ENCODE measurements at regions not wholly inside any gene's neighbourhood (a gene's known extent, or its start where the extent isn't known, plus 50 kb on each side); places are given as distances from the start of the nearest gene placed in this dataset.
"Not testable (repeated sequence)": the region's sequence is repeated elsewhere in the genome, so short reads cannot be mapped to it uniquely, and the experiment has no call there.

- no peak for DNase-seq (ENCODE audit: low read depth)
These were observed 1649.2 kb downstream of the AMY1C start for GRCh38 chr1:105398909-105399308.

DNA sequence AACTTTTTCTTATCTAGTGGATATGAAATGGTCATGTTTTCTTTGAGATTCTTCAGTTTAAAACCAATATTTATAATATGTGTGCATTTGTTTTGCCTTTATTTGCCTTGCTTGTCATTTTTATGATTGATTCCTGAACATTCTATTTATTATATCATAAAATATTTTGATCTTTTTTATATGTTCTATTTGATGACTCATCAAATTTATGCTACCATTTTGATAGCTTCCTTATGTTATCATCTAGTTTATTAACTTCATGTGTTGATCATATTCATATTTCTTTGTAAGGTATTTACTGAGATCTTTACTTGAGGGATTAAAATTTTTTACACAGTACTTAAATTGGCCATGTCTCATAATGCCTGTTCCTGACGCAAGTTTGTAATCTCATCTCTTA, 1650.0 kb downstream of the AMY1C start:
- no peak for DNase-seq (ENCODE audit: low read depth)

GRCh38 chr1:105416261-105416660, 1640.2 kb upstream of the PRMT6 start:
- no peak for DNase-seq (ENCODE audit: low read depth)

GRCh38 chr1:105419030-105419429, 1637.4 kb upstream of the PRMT6 start:
- no peak for DNase-seq (ENCODE audit: low read depth)

GRCh38 chr1:105427543-105427942, 1628.9 kb upstream of the PRMT6 start:
- DNase-seq (ENCODE audit: low read depth) = no peak

- DNase-seq (ENCODE audit: low read depth) = no peak
These were observed 1619.8 kb upstream of the PRMT6 start for GRCh38 chr1:105436589-105437259.

- no peak for DNase-seq (ENCODE audit: low read depth)
These were observed 1618.6 kb upstream of the PRMT6 start for GRCh38 chr1:105437847-105438246.

DNA sequence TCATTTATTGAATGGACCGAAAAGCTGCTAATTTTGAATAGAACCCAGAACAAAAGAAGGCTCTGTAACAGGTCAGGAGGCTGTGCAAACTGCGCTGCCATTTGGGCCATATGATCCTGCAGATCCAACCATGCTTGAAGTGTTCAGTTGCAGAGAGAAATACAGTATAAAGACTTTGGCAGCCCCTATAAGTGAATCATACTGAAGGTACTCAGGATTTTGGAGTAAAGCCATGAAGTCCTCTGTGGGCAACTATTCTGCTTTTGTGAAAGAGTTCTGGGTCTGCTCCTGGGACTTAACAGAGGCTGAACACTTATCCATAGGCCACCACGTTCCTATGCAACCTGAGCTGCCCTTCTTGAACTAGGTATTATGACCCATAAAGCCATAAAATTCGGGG, 1613.6 kb upstream of the PRMT6 start:
- no peak for DNase-seq (ENCODE audit: low read depth)

DNA sequence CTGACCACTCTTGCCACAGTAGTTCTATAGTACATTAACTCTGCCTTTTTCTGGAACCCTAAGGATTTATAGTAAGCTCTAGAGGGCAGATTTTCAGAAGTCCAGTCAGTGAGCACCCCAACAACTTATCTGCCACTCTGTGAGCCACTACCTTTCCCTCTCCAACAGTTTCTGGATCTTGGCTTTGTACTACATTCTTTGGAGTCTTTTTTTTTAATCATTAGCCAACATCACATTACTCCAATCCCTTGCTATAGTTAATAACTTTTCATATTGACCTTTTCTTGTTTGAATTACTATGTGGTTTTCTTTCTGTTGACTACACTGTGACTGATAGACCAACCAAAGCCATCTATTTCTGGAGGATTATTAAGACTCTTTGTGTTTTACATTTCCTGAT, 1596.7 kb upstream of the PRMT6 start:
- DNase-seq (ENCODE audit: low read depth) = no peak

DNA sequence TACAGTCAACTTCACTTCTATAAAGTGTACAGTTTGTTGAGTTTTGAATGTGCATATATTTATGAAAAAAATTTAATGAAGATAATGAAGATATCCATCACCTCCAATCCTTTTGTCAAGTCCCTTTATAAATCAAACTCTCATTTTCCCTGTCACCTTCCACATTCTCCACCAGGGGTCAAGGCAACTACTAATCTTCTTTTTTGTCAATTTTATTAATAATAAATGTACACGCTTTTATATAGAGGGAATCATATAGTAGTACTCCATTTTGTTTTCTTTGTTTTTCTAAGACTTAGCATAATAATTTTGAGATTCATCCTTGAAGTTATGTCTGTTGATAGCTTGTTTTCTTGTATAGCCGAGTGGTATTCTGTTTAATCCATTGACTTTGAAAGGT, 1594.2 kb upstream of the PRMT6 start:
- DNase-seq (ENCODE audit: low read depth) = no peak

GRCh38 chr1:105467549-105467948, 1588.9 kb upstream of the PRMT6 start:
- no peak for DNase-seq (ENCODE audit: low read depth)

GRCh38 chr1:105470541-105470940, 1585.9 kb upstream of the PRMT6 start:
- DNase-seq (ENCODE audit: low read depth) = not testable (repeated sequence)

- no peak for DNase-seq (ENCODE audit: low read depth)
These were observed 1573.0 kb upstream of the PRMT6 start for GRCh38 chr1:105483436-105483835.

- DNase-seq (ENCODE audit: low read depth) = no peak
These were observed 1571.3 kb upstream of the PRMT6 start for GRCh38 chr1:105485207-105485606.

GRCh38 chr1:105492921-105493320, 1563.6 kb upstream of the PRMT6 start:
- no peak for DNase-seq (ENCODE audit: low read depth)

- no peak for DNase-seq (ENCODE audit: low read depth)
These were observed 1540.4 kb upstream of the PRMT6 start for GRCh38 chr1:105516068-105516467.

GRCh38 chr1:105533996-105534395, 1522.5 kb upstream of the PRMT6 start:
- DNase-seq (ENCODE audit: low read depth) = no peak

DNA sequence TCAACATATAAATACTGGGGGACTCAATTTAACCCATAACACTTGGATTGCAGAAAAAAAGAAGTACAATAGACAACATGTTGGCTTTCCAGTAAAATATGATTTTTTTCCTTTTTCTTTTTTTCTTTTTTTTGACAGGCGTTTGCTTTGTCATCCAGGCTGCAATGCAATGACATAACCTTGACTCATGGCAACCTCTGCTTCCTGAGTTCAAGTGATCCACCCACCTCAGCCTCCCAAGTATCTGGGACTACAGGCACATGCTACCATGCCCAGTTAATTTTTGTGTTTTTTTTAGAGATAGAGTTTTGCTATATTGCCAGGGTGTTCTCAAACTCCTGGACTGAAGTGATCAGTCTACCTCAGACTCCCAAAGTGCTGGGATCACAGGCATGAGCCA, 1512.0 kb upstream of the PRMT6 start:
- DNase-seq (ENCODE audit: low read depth) = no peak

DNA sequence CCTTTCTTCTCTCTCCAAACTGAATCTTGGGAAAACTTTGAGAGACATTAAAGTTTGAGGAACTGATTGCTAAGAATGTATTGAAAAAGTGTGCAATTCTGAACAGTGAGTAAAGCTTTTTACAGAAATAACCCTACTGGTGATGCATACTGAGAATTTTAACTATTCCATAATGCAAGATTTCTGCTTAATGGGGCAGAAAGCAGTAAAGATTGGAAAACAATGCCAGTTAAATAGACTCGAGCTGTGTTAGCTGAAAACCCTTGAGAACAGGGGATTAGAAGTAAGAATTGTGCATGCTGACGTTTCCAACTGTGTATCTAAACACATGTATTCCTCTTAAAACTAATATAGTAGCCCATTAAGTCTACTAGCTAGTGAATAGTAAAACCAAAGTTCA, 1500.2 kb upstream of the PRMT6 start:
- no peak for DNase-seq (ENCODE audit: low read depth)

DNA sequence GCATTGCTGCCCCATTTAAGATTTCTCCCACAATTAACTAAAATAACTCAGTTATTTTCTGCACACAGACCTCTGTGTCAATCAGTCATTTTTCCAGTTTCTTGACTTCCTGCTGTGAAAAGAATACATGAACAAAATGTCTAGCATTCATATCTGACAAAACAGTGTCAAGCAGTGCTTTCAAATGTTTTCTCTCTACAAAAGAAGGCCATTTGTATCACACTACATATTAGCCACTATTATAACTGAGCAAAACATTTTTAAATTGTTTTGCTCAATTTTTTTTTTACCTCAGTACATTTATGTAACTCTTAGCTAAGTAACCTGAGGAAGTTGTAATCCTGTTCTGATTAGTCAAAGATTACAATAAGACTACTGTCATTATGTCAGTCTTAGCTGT, 1498.5 kb upstream of the PRMT6 start:
- no peak for DNase-seq (ENCODE audit: low read depth)

DNA sequence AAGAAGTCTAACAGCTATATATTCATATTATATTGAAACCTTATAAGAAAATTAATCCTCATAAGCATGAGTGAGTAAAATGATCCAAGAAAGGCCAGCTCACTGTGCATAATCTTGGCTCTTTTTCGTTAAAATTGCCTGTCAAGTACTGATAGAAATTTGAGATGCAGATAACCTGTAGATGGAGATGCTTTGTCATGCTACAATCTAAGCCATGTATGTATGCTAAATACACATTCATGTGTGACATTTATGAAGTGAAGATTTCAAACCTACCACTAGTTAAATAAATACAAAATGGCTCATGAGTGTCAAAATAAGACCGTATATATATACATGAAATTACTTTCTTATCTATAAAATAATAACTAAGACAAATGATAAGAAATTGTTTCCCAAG, 1491.5 kb upstream of the PRMT6 start:
- no peak for DNase-seq (ENCODE audit: low read depth)

- DNase-seq (ENCODE audit: low read depth) = no peak
These were observed 1470.7 kb upstream of the PRMT6 start for GRCh38 chr1:105585791-105586190.

DNA sequence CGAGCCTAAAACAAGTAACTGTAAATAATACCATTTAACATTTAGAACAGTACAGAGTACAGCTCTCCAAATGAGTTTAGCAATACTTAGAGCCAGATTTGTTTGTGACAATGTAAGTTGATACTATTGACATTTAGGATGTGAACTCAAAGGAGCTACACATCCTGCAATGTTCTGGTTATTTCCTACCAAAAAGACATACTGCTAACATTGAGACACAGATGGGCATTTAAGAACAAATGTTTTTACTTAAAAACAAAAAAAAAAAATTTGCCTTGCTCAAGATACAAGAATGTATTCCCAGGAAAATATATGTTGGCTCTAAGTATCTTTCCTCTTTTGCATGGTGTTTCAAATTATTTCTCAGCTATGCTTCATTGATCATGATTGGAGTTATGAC, 1464.8 kb upstream of the PRMT6 start:
- no peak for DNase-seq (ENCODE audit: low read depth)

DNA sequence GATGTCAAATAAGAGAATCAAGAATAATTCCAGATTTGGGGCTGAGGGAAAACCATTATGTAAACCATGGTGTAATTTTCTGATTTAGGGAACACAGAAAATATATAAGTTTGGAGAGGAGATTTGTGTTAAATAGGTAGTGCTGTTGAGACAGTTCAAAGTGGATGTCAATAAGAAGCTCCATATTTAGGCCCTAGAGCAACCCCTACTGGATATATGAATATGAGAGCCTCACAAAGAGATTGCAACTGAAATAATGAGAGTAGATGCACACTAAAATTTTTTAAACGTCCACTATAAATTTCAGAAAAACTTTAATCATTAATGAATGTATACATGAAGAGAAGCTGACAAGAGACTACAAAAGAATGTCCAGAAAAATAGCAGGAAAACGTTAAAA, 1447.8 kb upstream of the PRMT6 start:
- DNase-seq (ENCODE audit: low read depth) = no peak
